Astrocyte (in vitro differentiated cells and primary cell): ENCODE measurements at regions not wholly inside any gene's neighbourhood (a gene's known extent, or its start where the extent isn't known, plus 50 kb on each side); places are given as distances from the start of the nearest gene placed in this dataset.
"Not testable (repeated sequence)": the region's sequence is repeated elsewhere in the genome, so short reads cannot be mapped to it uniquely, and the experiment has no call there.

Experiments
- DNase-seq: peaks from one replicate; pipeline ENCODE4 v3.0.0-alpha.2; 2010; ENCODE audit warnings: low read depth
- FAIRE-seq: peaks from 2 replicates; lab custom pipeline; 2011; peaks lifted over from hg19 to GRCh38; lab: Jason Lieb, UNC
- H2AFZ ChIP-seq: 2 replicates; pipeline ENCODE4 v1.6.0; 2012; ENCODE audit warnings: low read depth, low read length, inconsistent platforms
- H3K27ac ChIP-seq: 2 replicates; pipeline ENCODE4 v1.5.1; 2011; ENCODE audit warnings: low read depth, low read length, inconsistent platforms
- H3K27me3 ChIP-seq: 2 replicates; pipeline ENCODE4 v1.6.0; 2011; ENCODE audit warnings: low read length, inconsistent platforms; ENCODE audit not compliant: insufficient read depth
- H3K36me3 ChIP-seq: 2 replicates; pipeline ENCODE4 v1.5.1; 2011; ENCODE audit warnings: low read length, inconsistent platforms; ENCODE audit not compliant: insufficient read depth
- H3K4me1 ChIP-seq: 2 replicates; pipeline ENCODE4 v1.5.1; 2011; ENCODE audit warnings: low read length, inconsistent platforms; ENCODE audit not compliant: insufficient read depth
- H3K4me2 ChIP-seq: 2 replicates; pipeline ENCODE4 v1.6.0; 2012; ENCODE audit warnings: low read length, inconsistent platforms
- H3K4me3 ChIP-seq: 2 replicates; pipeline ENCODE4 v1.5.1; 2011; ENCODE audit warnings: low read depth, mild to moderate bottlenecking, low read length, inconsistent platforms; ENCODE audit not compliant: insufficient read depth
- H3K79me2 ChIP-seq: 2 replicates; pipeline ENCODE4 v1.6.0; 2012; ENCODE audit warnings: mild to moderate bottlenecking, low read length, inconsistent platforms; ENCODE audit not compliant: insufficient read depth
- H3K9ac ChIP-seq: 2 replicates; pipeline ENCODE4 v1.6.0; 2012; ENCODE audit warnings: mild to moderate bottlenecking, low read length, inconsistent platforms
- H3K9me3 ChIP-seq: 2 replicates; pipeline ENCODE4 v1.5.1; 2012; ENCODE audit warnings: low read depth, mild to moderate bottlenecking, low read length, inconsistent platforms; ENCODE audit not compliant: insufficient read depth
- H4K20me1 ChIP-seq: 2 replicates; pipeline ENCODE4 v1.6.0; 2012; ENCODE audit warnings: low read length, inconsistent platforms; ENCODE audit not compliant: insufficient read depth
- H3K27ac Mint-ChIP-seq: one replicate; pipeline ENCODE4 v1.8.0; 2021; ENCODE audit warnings: mild to moderate bottlenecking, mixed read lengths; ENCODE audit not compliant: unreplicated experiment
- H3K27me3 Mint-ChIP-seq: one replicate; pipeline ENCODE4 v1.8.0; 2021; ENCODE audit warnings: low read depth, mixed read lengths; ENCODE audit not compliant: unreplicated experiment
- H3K36me3 Mint-ChIP-seq: one replicate; pipeline ENCODE4 v1.8.0; 2021; ENCODE audit warnings: low read depth, mixed read lengths; ENCODE audit not compliant: unreplicated experiment
- H3K4me1 Mint-ChIP-seq: one replicate; pipeline ENCODE4 v1.8.0; 2021; ENCODE audit warnings: low read depth, mixed read lengths; ENCODE audit not compliant: unreplicated experiment
- H3K4me3 Mint-ChIP-seq: one replicate; pipeline ENCODE4 v1.8.0; 2021; ENCODE audit warnings: mild to moderate bottlenecking, moderate library complexity, mixed read lengths; ENCODE audit not compliant: unreplicated experiment
- H3K9me3 Mint-ChIP-seq: one replicate; pipeline ENCODE4 v1.8.0; 2021; ENCODE audit warnings: mild to moderate bottlenecking, mixed read lengths; ENCODE audit not compliant: unreplicated experiment
- EZH2 ChIP-seq: IDR thresholded peaks from 2 replicates; pipeline ENCODE4 v1.6.1; 2012; ENCODE audit warnings: mild to moderate bottlenecking, low read length, inconsistent platforms; ENCODE audit not compliant: insufficient read depth
- TF ChIP-seq, protein P1 (sequence below): IDR thresholded peaks from 2 replicates; pipeline ENCODE4 v1.5.1; 2011; ENCODE audit warnings: low read depth, mild to moderate bottlenecking, inconsistent platforms, low read length, moderate library complexity; ENCODE audit not compliant: insufficient read depth

- H3K9ac ChIP-seq, result no peak overlapping the region
- DNase-seq (no peak), FAIRE-seq (no peak)
- Mint-ChIP-seq H3K4me3 (peak overlapping the region; percentile 36), H3K36me3 (no peaks in the 10 kb centered on the region), H3K9me3 (peaks cover 8% of the 10 kb centered on the region), H3K27ac (no peak overlapping the region), H3K4me1 (no peaks in the 10 kb centered on the region), H3K27me3 (peaks cover 55% of the 10 kb centered on the region)
- H3K79me2 ChIP-seq, result no peaks in the 10 kb centered on the region
- H3K4me2 ChIP-seq, result no peak overlapping the region
- no peak overlapping the region for H3K4me3 ChIP-seq
- H4K20me1 ChIP-seq, result no peaks in the 10 kb centered on the region
- peaks cover 11% of the 10 kb centered on the region for H3K27me3 ChIP-seq
- no peak overlapping the region for H2AFZ ChIP-seq
- H3K27ac ChIP-seq, result no peak overlapping the region
- H3K4me1 ChIP-seq, result no peaks in the 10 kb centered on the region
- H3K9me3 ChIP-seq, result no peaks in the 10 kb centered on the region
- no peaks in the 10 kb centered on the region for H3K36me3 ChIP-seq
- TF ChIP-seq EZH2, result peak; percentile 26
- TF ChIP-seq, protein P1, sequence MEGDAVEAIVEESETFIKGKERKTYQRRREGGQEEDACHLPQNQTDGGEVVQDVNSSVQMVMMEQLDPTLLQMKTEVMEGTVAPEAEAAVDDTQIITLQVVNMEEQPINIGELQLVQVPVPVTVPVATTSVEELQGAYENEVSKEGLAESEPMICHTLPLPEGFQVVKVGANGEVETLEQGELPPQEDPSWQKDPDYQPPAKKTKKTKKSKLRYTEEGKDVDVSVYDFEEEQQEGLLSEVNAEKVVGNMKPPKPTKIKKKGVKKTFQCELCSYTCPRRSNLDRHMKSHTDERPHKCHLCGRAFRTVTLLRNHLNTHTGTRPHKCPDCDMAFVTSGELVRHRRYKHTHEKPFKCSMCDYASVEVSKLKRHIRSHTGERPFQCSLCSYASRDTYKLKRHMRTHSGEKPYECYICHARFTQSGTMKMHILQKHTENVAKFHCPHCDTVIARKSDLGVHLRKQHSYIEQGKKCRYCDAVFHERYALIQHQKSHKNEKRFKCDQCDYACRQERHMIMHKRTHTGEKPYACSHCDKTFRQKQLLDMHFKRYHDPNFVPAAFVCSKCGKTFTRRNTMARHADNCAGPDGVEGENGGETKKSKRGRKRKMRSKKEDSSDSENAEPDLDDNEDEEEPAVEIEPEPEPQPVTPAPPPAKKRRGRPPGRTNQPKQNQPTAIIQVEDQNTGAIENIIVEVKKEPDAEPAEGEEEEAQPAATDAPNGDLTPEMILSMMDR, result no peak
Observed at GRCh38 chr22:49670456-49671330, 157.0 kb downstream of the BRD1 start.

- not testable (repeated sequence) for H3K9me3 Mint-ChIP-seq, H3K4me1 Mint-ChIP-seq, H3K27ac Mint-ChIP-seq, H3K9me3 ChIP-seq, H3K36me3 Mint-ChIP-seq, H3K4me2 ChIP-seq, H4K20me1 ChIP-seq, H3K4me3 ChIP-seq, H3K79me2 ChIP-seq, DNase-seq, H3K27ac ChIP-seq, H3K4me3 Mint-ChIP-seq, H2AFZ ChIP-seq, FAIRE-seq, H3K9ac ChIP-seq, H3K36me3 ChIP-seq, H3K4me1 ChIP-seq
- peaks cover 49% of the 10 kb centered on the region for H3K27me3 Mint-ChIP-seq
- H3K27me3 ChIP-seq, result peaks cover 11% of the 10 kb centered on the region
Observed at GRCh38 chr22:49669969-49670455, 157.7 kb downstream of the BRD1 start.

- not testable (repeated sequence) for DNase-seq, H2AFZ ChIP-seq, H3K27ac ChIP-seq, H3K27me3 ChIP-seq, H3K9ac ChIP-seq, H3K4me1 Mint-ChIP-seq, H3K4me3 ChIP-seq, H3K4me3 Mint-ChIP-seq, H3K4me1 ChIP-seq, H3K4me2 ChIP-seq, H3K36me3 Mint-ChIP-seq, H3K79me2 ChIP-seq, H3K9me3 ChIP-seq, H3K27ac Mint-ChIP-seq, FAIRE-seq, H4K20me1 ChIP-seq, H3K9me3 Mint-ChIP-seq, H3K36me3 ChIP-seq
- peaks cover 47% of the 10 kb centered on the region for H3K27me3 Mint-ChIP-seq
Observed at GRCh38 chr22:49669427-49669968, 158.2 kb downstream of the BRD1 start.
